ENCODE measurements at regions not wholly inside any gene's neighbourhood (a gene's known extent, or its start where the extent isn't known, plus 50 kb on each side); places are given as distances from the start of the nearest gene placed in this dataset.
A peak's percentile ranks its signal among the peaks of the same experiment; 100 is the strongest.
"Not testable (repeated sequence)": the region's sequence is repeated elsewhere in the genome, so short reads cannot be mapped to it uniquely, and the experiment has no call there.

DNA sequence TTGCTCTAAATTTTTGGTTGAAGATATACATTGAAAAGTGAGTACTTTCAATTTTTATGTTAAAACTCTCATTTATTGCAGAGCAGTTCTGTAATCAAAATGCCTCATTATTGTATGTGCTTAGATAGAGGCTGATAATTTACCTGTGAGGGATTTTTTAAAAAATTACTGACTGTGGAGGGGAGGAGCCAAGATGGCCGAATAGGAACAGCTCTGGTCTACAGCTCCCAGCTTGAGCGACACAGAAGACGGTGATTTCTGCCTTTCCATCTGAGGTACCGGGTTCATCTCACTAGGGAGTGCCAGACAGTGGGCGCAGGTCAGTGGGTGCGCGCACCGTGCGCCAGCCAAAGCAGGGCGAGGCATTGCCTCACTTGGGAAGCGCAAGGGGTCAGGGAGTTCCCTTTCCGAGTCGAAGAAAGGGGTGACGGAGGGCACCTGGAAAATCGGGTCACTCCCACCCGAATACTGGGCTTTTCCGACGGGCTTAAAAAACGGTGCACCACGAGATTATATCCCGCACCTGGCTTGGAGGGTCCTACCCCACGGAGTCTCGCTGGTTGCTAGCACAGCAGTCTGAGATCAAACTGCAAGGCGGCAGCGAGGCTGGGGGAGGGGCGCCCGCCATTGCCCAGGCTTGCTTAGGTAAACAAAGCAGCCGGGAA, 89.4 kb downstream of the DDX11 start:
- H3K4me3 ChIP-seq (ENCODE audit: low read depth, low read length); DNase-seq (ENCODE audit: low read depth): not testable (repeated sequence)

DNA sequence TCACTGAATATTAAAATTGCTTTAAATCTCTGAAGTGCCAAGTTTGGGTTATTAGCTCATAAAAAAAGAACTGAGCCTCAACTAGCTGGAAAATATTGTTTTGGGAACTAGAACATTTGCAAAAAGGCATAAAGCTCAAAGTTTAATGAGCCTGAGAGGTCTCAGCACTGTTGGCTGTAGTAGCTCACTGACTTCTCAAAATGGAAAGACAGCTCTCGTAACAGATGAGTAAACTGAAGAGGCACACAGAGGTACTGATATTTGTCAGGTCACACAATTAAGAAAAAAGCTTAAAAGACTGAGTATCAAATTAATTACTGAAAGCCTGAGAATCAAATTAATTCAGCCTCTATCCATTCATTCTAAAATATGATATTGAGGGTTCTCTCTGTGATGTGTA, 100.6 kb downstream of the DDX11 start:
- not testable (repeated sequence) for DNase-seq (ENCODE audit: low read depth); H3K4me3 ChIP-seq (ENCODE audit: low read depth, low read length)

DNA sequence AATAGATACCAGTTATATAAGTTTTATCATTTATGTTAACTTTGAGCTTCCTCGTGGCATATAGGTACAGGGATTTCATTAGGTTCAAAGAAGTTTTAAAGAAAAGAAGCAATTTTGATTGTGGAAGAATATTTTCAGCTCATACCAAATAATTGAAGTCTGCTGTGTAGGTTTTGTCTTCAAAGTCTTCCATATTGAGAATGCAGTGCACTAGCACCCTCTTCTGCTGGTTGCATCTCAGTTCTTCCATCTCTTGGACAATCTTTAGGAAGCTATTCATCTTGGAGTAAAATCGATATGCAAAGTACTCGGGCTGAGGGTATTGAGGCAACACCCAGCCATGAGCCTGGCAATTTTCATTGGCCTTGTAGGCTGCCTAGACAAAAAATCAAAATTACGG, 103.9 kb downstream of the DDX11 start:
- not testable (repeated sequence) for DNase-seq (ENCODE audit: low read depth); H3K4me3 ChIP-seq (ENCODE audit: low read depth, low read length)
- TF ChIP-seq, protein P1, sequence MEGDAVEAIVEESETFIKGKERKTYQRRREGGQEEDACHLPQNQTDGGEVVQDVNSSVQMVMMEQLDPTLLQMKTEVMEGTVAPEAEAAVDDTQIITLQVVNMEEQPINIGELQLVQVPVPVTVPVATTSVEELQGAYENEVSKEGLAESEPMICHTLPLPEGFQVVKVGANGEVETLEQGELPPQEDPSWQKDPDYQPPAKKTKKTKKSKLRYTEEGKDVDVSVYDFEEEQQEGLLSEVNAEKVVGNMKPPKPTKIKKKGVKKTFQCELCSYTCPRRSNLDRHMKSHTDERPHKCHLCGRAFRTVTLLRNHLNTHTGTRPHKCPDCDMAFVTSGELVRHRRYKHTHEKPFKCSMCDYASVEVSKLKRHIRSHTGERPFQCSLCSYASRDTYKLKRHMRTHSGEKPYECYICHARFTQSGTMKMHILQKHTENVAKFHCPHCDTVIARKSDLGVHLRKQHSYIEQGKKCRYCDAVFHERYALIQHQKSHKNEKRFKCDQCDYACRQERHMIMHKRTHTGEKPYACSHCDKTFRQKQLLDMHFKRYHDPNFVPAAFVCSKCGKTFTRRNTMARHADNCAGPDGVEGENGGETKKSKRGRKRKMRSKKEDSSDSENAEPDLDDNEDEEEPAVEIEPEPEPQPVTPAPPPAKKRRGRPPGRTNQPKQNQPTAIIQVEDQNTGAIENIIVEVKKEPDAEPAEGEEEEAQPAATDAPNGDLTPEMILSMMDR (conservative IDR thresholded peaks at IDR 0.05; ENCODE audit: low read depth, low read length), result peak; percentile 23

DNA sequence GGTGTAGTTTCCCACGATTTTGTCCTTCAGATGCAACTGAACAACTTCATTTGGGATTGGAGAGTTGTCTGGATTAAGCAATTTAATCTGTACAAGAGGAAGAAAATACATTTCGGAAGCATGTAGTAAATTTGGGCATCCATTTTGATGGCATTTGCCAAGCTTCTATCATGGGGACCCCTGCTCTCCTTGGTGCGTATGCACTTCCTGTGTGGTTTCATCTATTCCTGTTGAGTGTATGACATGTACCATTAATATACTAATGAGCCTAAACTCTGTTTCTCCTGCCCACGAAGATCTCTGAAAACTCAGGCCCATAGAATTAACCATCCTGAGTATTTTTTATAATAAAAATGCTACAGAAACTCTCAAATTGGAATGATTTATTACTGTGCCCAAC, 105.2 kb downstream of the DDX11 start:
- DNase-seq (ENCODE audit: low read depth); H3K4me3 ChIP-seq (ENCODE audit: low read depth, low read length): not testable (repeated sequence)

DNA sequence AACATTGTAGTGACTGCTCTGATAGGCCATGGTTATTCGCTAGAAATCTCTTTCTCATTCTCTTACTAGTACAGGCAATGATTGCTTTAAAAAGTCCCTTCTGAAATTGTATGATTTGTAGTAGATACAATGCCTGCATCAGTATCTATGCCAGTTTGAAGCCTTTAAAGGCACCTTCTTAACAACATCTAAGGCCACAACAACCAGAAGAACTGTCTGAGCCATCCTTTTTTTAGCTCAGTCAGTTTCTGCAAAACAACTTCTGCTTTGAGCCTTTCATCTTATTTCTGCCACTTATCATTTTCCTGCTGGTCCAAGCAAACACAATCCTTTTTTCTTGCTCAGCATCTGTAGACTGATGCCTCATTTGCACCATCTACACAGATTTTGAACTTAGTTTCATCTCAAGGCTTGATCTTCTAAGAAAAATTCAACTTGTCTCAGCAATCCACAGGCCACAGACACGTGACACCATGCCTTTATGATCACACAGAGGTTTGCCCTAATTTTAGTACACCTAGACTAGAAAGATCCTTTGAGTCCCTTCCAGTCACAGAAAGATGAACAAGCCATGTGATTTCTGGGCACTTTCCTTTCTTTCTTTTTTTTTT, 106.1 kb downstream of the DDX11 start:
- DNase-seq (ENCODE audit: low read depth); H3K4me3 ChIP-seq (ENCODE audit: low read depth, low read length): not testable (repeated sequence)

DNA sequence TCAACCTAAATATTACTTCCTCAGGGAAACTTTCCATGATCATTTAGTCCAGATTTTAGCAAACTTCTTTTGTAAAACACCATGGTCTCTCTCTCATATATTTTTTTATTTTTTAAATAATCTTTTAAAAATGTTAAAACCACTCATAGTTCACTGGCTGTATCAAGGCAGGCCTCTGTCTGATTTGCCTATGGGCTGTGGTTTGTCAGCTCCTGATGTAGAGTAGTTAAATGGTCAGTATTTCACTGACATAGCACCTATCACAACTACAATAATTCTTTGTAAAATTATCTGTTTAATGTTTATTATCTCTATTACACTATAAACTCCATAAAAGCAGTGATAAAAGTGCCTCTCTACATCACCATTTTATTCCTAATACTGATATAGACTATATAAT, 108.9 kb downstream of the DDX11 start:
- H3K4me3 ChIP-seq (ENCODE audit: low read depth, low read length); DNase-seq (ENCODE audit: low read depth): not testable (repeated sequence)

DNA sequence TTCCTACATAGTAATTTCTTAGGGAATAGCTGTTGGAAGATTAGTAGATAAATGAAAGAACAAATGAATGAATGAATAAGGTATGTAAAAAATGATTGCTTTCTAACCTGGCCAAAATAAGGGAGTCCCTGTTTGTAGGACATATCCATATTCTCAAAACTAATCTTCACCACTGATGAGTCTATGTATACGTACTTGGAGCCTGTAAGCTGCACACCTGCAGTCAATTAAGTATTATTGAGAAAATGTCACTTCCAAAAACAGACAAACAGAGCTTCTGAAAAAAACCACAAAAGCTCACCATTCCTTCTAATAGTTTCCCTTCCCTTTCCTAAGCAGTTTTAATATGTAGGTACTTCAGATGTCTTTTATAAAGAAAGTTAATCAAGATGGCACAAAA, 109.4 kb downstream of the DDX11 start:
- not testable (repeated sequence) for H3K4me3 ChIP-seq (ENCODE audit: low read depth, low read length); DNase-seq (ENCODE audit: low read depth)

DNA sequence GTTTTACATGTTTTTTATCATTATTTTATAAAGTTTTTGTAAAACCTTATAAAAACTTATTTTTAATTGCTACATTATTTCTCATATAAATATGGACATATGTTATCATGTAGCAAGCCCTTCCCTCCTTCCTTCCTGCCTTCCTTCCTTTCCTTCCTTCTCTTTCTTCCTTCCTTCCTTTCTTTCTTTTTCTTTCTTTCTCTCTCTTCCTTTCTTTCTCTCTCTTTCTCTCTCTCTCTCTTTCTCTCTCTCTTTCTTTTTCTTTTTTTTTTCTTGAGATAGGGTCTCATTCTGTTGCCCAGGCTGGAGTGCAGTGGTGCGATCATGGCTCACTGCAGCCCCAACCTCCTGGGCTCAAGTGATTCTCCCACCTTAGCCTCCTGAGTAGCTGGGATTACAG, 110.2 kb downstream of the DDX11 start:
- DNase-seq (ENCODE audit: low read depth); H3K4me3 ChIP-seq (ENCODE audit: low read depth, low read length): not testable (repeated sequence)

DNA sequence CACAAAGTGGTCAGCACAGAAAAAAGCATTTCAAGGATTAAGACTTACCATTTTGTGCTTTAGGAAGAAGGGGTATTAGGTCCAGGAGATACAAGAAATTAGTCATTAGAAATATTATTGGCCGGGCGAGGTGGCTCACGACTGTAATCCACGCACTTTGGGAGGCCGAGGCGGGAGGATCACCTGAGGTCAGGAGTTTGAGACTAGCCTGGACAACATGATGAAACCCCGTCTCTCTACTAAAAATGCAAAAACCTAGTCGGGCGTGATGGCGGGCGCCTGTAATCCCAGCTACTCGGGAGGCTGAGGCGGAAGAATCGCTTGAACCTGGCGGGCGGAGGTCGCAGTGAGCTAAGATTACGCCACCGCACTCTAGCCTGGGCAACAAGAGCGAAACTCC, 111.0 kb downstream of the DDX11 start:
- not testable (repeated sequence) for DNase-seq (ENCODE audit: low read depth); H3K4me3 ChIP-seq (ENCODE audit: low read depth, low read length)

DNA sequence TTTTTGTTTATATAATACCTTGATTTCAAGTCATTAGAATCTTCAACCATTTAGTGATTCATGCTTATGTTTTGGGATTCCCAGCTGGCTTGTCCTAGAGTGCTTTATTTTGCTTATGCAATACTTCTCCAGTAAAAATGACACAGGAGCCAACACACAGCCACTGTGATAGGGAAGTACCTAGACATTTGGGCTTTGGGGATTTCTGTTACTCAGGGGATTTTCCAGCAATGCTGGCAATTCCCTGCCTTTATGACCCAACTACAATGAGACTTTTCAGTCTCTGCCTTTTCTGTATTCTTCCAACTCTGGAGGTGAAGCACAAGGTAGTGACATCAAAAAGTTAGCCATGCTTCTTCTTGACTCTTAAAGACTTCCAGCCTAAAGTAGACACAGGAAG, 119.0 kb downstream of the DDX11 start:
- not testable (repeated sequence) for DNase-seq (ENCODE audit: low read depth); H3K4me3 ChIP-seq (ENCODE audit: low read depth, low read length)

DNA sequence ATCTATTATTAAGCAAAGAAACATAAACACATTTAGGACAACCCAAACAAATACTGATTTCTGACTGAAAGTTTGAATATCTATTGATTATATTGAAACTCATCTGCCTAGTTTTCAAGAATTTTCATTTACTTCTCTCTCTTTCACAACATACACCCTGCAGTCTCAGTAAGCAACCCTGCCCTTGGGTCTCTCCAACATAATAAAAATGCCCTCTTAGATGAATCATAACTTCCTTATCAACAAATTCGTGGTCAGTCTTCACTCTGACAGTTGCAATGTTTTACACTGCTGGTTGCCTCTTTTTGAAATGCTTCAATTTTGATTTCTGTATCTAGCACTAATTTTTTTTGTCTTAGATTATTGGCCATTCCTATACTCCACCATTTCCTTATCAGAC, 122.0 kb downstream of the DDX11 start:
- not testable (repeated sequence) for H3K4me3 ChIP-seq (ENCODE audit: low read depth, low read length)
- DNase-seq (ENCODE audit: low read depth), result peak; percentile 33

DNA sequence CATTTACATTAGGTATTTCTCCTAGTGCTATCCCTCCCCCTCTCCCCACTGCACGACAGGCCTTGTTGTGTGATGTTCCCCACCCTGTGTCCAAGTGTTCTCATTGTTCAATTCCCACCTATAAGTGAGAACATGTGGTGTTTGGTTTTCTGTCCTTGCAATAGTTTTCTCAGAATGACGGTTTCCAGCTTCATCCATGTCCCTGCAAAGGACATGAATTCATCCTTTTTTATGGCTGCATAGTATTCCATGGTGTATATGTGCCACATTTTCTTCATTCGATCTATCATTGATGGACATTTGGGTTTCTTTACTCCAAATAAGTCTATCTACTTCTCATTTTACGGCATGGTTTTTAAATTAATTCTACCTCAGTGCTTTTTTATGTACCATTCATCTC, 125.8 kb downstream of the DDX11 start:
- DNase-seq (ENCODE audit: low read depth); H3K4me3 ChIP-seq (ENCODE audit: low read depth, low read length): not testable (repeated sequence)

DNA sequence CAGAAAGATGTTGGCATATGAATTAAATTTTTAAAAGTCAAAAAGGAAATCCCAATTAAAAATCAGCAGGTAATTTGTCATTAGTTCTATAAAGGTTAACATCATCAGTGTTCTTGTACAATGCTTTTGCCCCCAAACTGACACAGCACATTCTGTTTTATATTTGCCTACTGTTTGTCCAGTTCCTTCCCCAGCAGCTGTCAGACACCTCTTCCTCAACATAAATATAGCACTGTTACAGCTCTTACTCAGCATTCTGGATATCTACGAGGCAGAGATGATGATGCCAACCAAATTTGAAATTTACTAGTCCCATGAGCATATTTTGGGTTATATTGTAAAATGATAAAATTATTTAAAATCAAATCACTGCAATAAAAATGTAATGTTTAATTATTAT, 124.6 kb downstream of the SINHCAF start:
- TF ChIP-seq, protein P1 (conservative IDR thresholded peaks at IDR 0.05; ENCODE audit: low read depth, low read length), result no peak
- no peak overlapping the region for H3K4me3 ChIP-seq (ENCODE audit: low read depth, low read length)
- DNase-seq (ENCODE audit: low read depth), result no peak
